CD8-positive, alpha-beta memory T cell (primary cell): ENCODE measurements at regions not wholly inside any gene's neighbourhood (a gene's known extent, or its start where the extent isn't known, plus 50 kb on each side); places are given as distances from the start of the nearest gene placed in this dataset.
A peak's percentile ranks its signal among the peaks of the same experiment; 100 is the strongest.

Experiments used
- CTCF ChIA-PET: fragments of 350-600 bp; sonication (Branson Sonifier 250); formaldehyde crosslinking; loops from one replicate; lab custom pipeline; 2021; ENCODE audit warnings: antibody characterized with exemption; lab: Charles Lee
- POLR2A ChIA-PET: fragments of 350-600 bp; sonication (Branson Sonifier 250); formaldehyde crosslinking; loops from one replicate; lab custom pipeline; 2021; ENCODE audit warnings: antibody characterized with exemption; lab: Charles Lee
- DNase-seq, 5 donors: peaks; one replicate each; pipeline versions ENCODE4 v3.0.0 to v3.0.0-alpha.2; 2020 to 2022; ENCODE audit warnings: mixed read lengths in 1 of 5
- H3K27ac ChIP-seq: one replicate; pipeline ENCODE4 v1.7.0; 2013; ENCODE audit warnings: low read depth, mild to moderate bottlenecking, low read length, moderate library complexity
- H3K27me3 ChIP-seq: 2 replicates; pipeline ENCODE4 v1.7.0; 2013; ENCODE audit warnings: low read length, mild to moderate bottlenecking; ENCODE audit not compliant: insufficient read depth, poor library complexity, severe bottlenecking
- H3K36me3 ChIP-seq: 2 replicates; pipeline ENCODE4 v1.7.0; 2013; ENCODE audit warnings: mild to moderate bottlenecking, low read length, moderate library complexity; ENCODE audit not compliant: insufficient read depth
- H3K4me1 ChIP-seq: 2 replicates; pipeline ENCODE4 v1.7.0; 2013; ENCODE audit warnings: mild to moderate bottlenecking, low read length, moderate library complexity; ENCODE audit not compliant: insufficient read depth
- H3K4me3 ChIP-seq: 2 replicates; pipeline ENCODE4 v1.7.0; 2013; ENCODE audit warnings: mild to moderate bottlenecking, low read length
- H3K9me3 ChIP-seq: 2 replicates; pipeline ENCODE4 v1.7.0; 2013; ENCODE audit warnings: mild to moderate bottlenecking, low read length
- H3K27ac Mint-ChIP-seq, 8 donors: one replicate each; pipeline ENCODE4 v1.8.0; 2020 to 2021; ENCODE audit warnings: mixed read lengths in 8 of 8, mild to moderate bottlenecking in 6 of 8, inconsistent platforms in 3 of 8, moderate library complexity in 3 of 8
- H3K27me3 Mint-ChIP-seq, 2 donors: one replicate each; pipeline ENCODE4 v1.8.0; 2020 to 2021; ENCODE audit warnings: mixed read lengths in 2 of 2, mild to moderate bottlenecking in 1 of 2, moderate library complexity in 1 of 2
- H3K36me3 Mint-ChIP-seq, 3 donors: one replicate each; pipeline ENCODE4 v1.8.0; 2020 to 2021; ENCODE audit warnings: mixed read lengths in 3 of 3, inconsistent platforms in 1 of 3, mild to moderate bottlenecking in 1 of 3
- H3K4me1 Mint-ChIP-seq, 3 donors: one replicate each; pipeline ENCODE4 v1.8.0; 2020 to 2021; ENCODE audit warnings: mixed read lengths in 3 of 3, inconsistent platforms in 1 of 3, mild to moderate bottlenecking in 1 of 3
- H3K4me3 Mint-ChIP-seq, 7 donors: one replicate each; pipeline ENCODE4 v1.8.0; 2020 to 2021; ENCODE audit warnings: mixed read lengths in 7 of 7, mild to moderate bottlenecking in 6 of 7, moderate library complexity in 4 of 7, inconsistent platforms in 2 of 7
- H3K9me3 Mint-ChIP-seq, 5 donors: one replicate each; pipeline ENCODE4 v1.8.0; 2020 to 2022; ENCODE audit warnings: mixed read lengths in 5 of 5, mild to moderate bottlenecking in 3 of 5, moderate library complexity in 2 of 5, inconsistent platforms in 1 of 5

DNA sequence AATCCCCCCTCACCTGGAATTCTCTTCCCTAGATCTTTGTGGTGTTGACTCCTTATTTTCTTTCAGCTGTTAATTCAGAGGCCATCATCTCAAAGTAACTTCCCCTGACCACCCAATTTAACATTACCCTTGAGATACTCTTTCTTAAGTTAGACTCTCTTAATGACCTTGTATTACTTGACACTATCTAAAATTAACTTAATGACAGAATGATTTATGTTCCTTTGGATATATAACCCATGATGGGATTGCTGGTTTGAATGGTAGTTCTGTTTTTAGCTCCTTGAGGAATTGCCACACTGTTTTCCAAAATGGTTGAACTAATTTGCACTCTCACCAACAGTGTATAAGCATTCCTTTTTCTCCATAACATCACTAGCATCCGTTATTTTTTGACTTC lies 298.0 kb downstream of the NNT start:
- H3K4me1 Mint-ChIP-seq: no peaks in the 10 kb centered on the region
- H3K4me3 Mint-ChIP-seq: no peak overlapping the region
- H3K36me3 ChIP-seq: no peaks in the 10 kb centered on the region
- peaks cover 0 to 7% (median 2%) of the 10 kb centered on the region in 5 donors for H3K9me3 Mint-ChIP-seq
- no peak overlapping the region for H3K4me3 ChIP-seq
- CTCF ChIA-PET: no interaction called here
- H3K36me3 Mint-ChIP-seq: no peaks in the 10 kb centered on the region
- no peak for DNase-seq
- no peak overlapping the region for H3K27ac Mint-ChIP-seq
- no peak overlapping the region for H3K27ac ChIP-seq
- POLR2A ChIA-PET: no interaction called here
- H3K27me3 ChIP-seq: no peaks in the 10 kb centered on the region
- H3K4me1 ChIP-seq: no peaks in the 10 kb centered on the region
- peaks cover 0 to 2% of the 10 kb centered on the region in 2 donors for H3K27me3 Mint-ChIP-seq
- H3K9me3 ChIP-seq: no peaks in the 10 kb centered on the region

DNA sequence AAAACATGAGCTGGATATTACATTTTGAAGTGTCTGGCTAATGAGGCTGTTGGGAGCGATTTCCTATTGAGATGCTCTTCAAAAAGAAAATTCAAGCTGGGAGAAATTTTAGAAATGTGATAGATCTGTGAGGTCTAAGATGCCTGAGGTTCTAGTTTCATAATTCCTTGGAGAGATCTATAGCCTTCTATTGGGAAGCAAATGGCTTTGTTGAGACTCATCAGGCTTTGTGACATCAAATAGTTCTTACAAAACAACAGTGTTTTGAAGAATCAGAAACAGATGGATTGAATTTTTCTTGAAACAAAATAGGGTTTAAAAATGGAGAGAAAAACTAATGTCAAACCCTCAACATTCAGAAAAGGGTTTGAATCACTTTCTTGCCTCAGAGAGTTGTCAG lies 292.9 kb downstream of the NNT start:
- peaks cover 0 to 7% (median 1%) of the 10 kb centered on the region in 5 donors for H3K9me3 Mint-ChIP-seq
- no peak overlapping the region for H3K4me3 Mint-ChIP-seq
- no peak overlapping the region for H3K27ac ChIP-seq
- H3K9me3 ChIP-seq: no peaks in the 10 kb centered on the region
- no peak overlapping the region for H3K4me3 ChIP-seq
- no peak overlapping the region for H3K27ac Mint-ChIP-seq
- H3K4me1 ChIP-seq: no peaks in the 10 kb centered on the region
- no peaks in the 10 kb centered on the region for H3K4me1 Mint-ChIP-seq
- DNase-seq: no peak
- POLR2A ChIA-PET: no interaction called here
- no peaks in the 10 kb centered on the region for H3K36me3 Mint-ChIP-seq
- H3K27me3 Mint-ChIP-seq: peaks cover 0 to 2% of the 10 kb centered on the region in 2 donors
- H3K36me3 ChIP-seq: no peaks in the 10 kb centered on the region
- CTCF ChIA-PET: no interaction called here
- H3K27me3 ChIP-seq: no peaks in the 10 kb centered on the region

DNA sequence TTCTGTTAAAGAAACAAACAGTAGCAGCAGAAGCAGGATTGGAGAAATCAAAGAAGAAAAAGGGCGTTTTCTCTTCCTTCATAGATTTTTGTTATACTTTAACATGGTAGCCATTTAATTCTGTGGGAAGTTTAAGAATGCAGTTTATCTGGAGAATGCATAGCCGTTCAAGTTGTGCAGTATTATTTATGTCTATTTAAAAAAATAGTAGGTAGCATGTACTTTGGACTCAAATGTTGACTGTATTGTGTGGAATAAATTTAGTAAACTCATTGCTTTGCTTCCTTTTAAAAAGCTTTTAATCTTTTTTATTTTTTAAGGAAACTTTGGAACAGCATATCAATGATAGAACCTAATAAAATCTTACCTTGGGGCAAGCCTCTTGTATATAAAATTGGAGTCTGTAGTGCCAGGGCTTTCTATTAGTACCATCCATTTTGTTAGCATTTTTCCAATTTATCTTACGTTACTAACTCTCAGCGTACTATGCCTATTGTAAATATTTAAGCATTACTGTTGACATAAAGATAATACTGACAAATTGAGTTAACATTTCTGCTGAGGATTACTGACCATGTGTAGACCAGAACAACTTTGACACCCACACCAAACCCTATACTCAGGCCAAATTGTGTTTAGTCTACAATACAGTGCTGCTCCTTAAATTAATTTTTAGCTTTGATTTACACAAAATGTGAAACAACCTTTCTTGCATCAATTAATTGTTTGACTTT lies 291.1 kb downstream of the NNT start:
- DNase-seq: no peak
- Histone ChIP-seq H3K4me1 (no peaks in the 10 kb centered on the region), H3K27ac (no peak overlapping the region), H3K9me3 (no peaks in the 10 kb centered on the region), H3K4me3 (no peak overlapping the region), H3K36me3 (no peaks in the 10 kb centered on the region), H3K27me3 (no peaks in the 10 kb centered on the region)
- Mint-ChIP-seq H3K36me3 (no peaks in the 10 kb centered on the region), H3K4me1 (no peaks in the 10 kb centered on the region), H3K4me3 (no peak overlapping the region), H3K27ac (no peak overlapping the region), H3K27me3 (peaks cover 0 to 2% of the 10 kb centered on the region in 2 donors), H3K9me3 (peaks cover 0 to 7% (median 0%) of the 10 kb centered on the region in 5 donors)
- ChIA-PET CTCF (no interaction called here), POLR2A (no interaction called here)

DNA sequence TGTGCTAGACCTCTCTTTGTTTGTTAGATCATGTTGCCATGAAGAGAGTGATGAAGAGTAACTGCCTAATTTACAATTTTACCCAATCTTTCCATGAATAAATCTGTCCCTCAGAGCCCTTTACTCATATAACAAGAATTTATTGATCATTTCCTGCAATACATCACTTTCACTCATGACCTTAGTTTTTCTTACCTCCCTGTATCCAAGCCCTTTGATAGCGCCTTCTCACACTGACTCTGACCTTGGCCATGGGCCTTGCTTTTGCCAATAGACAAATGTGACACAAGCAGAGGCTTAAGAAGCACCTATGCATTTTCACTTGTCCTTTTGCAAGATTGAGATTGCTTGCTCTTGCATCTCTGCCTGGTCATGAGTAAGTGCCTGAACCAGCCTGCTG lies 288.1 kb downstream of the NNT start:
- Mint-ChIP-seq H3K4me1 (no peaks in the 10 kb centered on the region), H3K27me3 (no peaks in the 10 kb centered on the region), H3K9me3 (peaks cover 0 to 7% (median 0%) of the 10 kb centered on the region in 5 donors), H3K27ac (no peak overlapping the region), H3K36me3 (no peaks in the 10 kb centered on the region), H3K4me3 (no peak overlapping the region)
- CTCF ChIA-PET: no interaction called here
- no peak for DNase-seq
- Histone ChIP-seq H3K4me3 (no peak overlapping the region), H3K9me3 (no peaks in the 10 kb centered on the region), H3K36me3 (no peaks in the 10 kb centered on the region), H3K27me3 (no peaks in the 10 kb centered on the region), H3K4me1 (no peaks in the 10 kb centered on the region), H3K27ac (no peak overlapping the region)
- POLR2A ChIA-PET: no interaction called here

DNA sequence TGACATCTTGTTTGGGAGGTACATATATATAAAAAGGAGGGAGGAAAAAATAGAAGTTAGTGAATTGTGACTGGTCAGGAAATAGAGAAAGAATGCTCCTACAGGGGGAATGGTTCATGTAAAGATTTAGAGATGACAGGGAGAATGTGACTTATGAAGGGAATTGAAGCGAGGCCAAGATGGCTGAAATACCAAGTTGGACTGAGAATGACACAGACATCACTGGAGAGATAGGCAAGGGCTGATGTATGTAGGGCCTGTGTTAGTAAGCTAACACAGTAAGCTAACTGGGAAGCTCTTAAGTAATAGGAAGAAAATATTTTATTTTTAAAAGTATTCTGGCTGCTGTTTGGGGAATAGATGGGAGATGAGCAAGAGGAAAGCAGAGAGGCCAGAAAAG lies 286.3 kb downstream of the NNT start:
- H3K9me3 Mint-ChIP-seq: peaks cover 0 to 7% (median 0%) of the 10 kb centered on the region in 5 donors
- H3K4me1 Mint-ChIP-seq: no peaks in the 10 kb centered on the region
- H3K27me3 ChIP-seq: no peaks in the 10 kb centered on the region
- H3K36me3 Mint-ChIP-seq: no peaks in the 10 kb centered on the region
- H3K9me3 ChIP-seq: no peaks in the 10 kb centered on the region
- H3K27ac ChIP-seq: no peak overlapping the region
- DNase-seq: no peak
- CTCF ChIA-PET: no interaction called here
- H3K27me3 Mint-ChIP-seq: no peaks in the 10 kb centered on the region
- no peak overlapping the region for H3K4me3 Mint-ChIP-seq
- H3K36me3 ChIP-seq: no peaks in the 10 kb centered on the region
- H3K4me1 ChIP-seq: no peaks in the 10 kb centered on the region
- POLR2A ChIA-PET: no interaction called here
- no peak overlapping the region for H3K27ac Mint-ChIP-seq
- H3K4me3 ChIP-seq: no peak overlapping the region

DNA sequence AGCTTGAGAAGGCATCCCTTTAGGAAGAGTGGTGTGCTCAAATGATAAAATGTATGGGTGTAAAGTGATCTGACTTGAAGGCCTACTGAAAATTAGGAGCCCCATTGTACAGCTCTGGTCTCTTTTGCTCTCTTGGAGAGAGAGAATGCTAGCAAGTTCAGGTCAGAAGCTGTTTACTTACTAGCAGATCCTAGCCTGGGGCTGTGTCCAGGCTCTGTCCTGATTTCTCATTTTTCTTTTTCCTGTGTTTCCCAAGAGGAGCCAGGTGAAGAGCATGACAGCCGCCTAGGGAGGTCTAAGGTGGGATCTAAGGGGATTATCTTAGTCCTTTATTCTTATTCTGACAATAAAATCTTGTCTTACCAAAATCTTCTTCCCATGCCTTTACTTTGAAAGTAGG lies 272.8 kb downstream of the NNT start:
- Histone ChIP-seq H3K9me3 (no peaks in the 10 kb centered on the region), H3K27ac (no peak overlapping the region), H3K36me3 (no peaks in the 10 kb centered on the region), H3K4me3 (no peak overlapping the region), H3K27me3 (no peaks in the 10 kb centered on the region), H3K4me1 (no peaks in the 10 kb centered on the region)
- Mint-ChIP-seq H3K27me3 (peaks cover 0 to 3% of the 10 kb centered on the region in 2 donors), H3K27ac (no peak overlapping the region), H3K4me3 (no peak overlapping the region), H3K36me3 (no peaks in the 10 kb centered on the region), H3K4me1 (no peaks in the 10 kb centered on the region), H3K9me3 (peaks cover 0 to 6% (median 0%) of the 10 kb centered on the region in 5 donors)
- DNase-seq: no peak
- ChIA-PET CTCF (no interaction called here), POLR2A (no interaction called here)

DNA sequence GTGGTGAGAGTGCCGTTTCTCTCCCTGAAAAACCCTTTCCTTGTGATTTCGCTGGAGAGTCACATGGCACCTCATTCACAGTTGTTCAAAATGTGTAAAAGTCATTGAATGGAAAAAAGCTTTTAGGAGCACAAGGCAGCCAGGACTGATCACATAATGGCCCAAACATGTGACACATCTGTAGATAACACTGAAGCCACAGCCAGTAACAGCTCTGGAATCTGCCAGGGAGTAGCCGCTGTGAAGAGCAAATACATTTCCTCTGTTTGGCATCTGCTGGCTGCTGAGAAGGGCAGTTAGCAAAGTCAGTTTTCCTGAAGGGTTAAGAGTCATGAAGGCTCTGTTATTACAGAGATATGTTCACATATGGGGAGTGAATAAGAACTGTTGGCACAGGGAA lies 271.8 kb downstream of the NNT start:
- no peak overlapping the region for H3K4me3 ChIP-seq
- no peaks in the 10 kb centered on the region for H3K4me1 Mint-ChIP-seq
- peaks cover 0 to 6% (median 0%) of the 10 kb centered on the region in 5 donors for H3K9me3 Mint-ChIP-seq
- H3K27ac Mint-ChIP-seq: peak overlapping the region in 1 of 8 donors; percentile 43
- H3K4me3 Mint-ChIP-seq: no peak overlapping the region
- H3K27me3 ChIP-seq: no peaks in the 10 kb centered on the region
- ChIA-PET CTCF (no interaction called here), POLR2A (no interaction called here)
- no peaks in the 10 kb centered on the region for H3K4me1 ChIP-seq
- no peaks in the 10 kb centered on the region for H3K36me3 Mint-ChIP-seq
- H3K9me3 ChIP-seq: no peaks in the 10 kb centered on the region
- no peaks in the 10 kb centered on the region for H3K36me3 ChIP-seq
- DNase-seq: no peak
- no peak overlapping the region for H3K27ac ChIP-seq
- peaks cover 0 to 3% of the 10 kb centered on the region in 2 donors for H3K27me3 Mint-ChIP-seq

DNA sequence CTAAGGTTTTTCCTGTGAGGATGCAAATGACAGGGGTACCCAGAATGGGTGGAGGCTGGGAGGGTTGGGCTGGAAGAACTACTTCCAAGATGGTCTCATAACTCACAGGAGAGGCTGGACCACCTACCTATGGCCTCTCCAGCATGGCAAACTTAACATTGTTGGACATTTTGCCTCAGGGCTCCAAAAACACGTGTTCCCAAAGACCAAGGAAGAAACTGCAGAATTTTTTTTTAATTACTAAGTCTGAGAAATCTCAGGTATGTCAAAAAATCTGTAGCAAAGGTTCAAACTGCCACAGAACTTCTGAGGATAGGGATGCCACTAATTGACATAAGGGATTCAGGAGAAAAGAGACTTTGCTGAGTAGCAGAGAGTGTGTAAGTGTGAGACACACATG lies 270.8 kb downstream of the NNT start:
- H3K27me3 ChIP-seq: no peaks in the 10 kb centered on the region
- no peaks in the 10 kb centered on the region for H3K9me3 ChIP-seq
- Mint-ChIP-seq H3K36me3 (no peaks in the 10 kb centered on the region), H3K4me3 (no peak overlapping the region), H3K27ac (no peak overlapping the region), H3K4me1 (no peaks in the 10 kb centered on the region), H3K9me3 (peaks cover 0 to 6% (median 0%) of the 10 kb centered on the region in 5 donors), H3K27me3 (peaks cover 0 to 3% of the 10 kb centered on the region in 2 donors)
- no peak for DNase-seq
- H3K4me3 ChIP-seq: no peak overlapping the region
- CTCF ChIA-PET: no interaction called here
- H3K27ac ChIP-seq: no peak overlapping the region
- POLR2A ChIA-PET: no interaction called here
- no peaks in the 10 kb centered on the region for H3K36me3 ChIP-seq
- no peaks in the 10 kb centered on the region for H3K4me1 ChIP-seq
